Mucosa of descending colon (tissue), 3 donors: ENCODE measurements at regions not wholly inside any gene's neighbourhood (a gene's known extent, or its start where the extent isn't known, plus 50 kb on each side); places are given as distances from the start of the nearest gene placed in this dataset.

Source experiments
- ATAC-seq: fragments of 200-7000 bp; cut with Tn5 transposase; one replicate; pipeline ENCODE4 v1.9.1; 2020; ENCODE audit warnings: mild to moderate bottlenecking, moderate library complexity
- DNase-seq, 3 donors: peaks; one replicate each; pipeline ENCODE4 v3.0.0-alpha.2; 2020
- H3K36me3 ChIP-seq: fragments of 200-600 bp; one replicate; pipeline ENCODE4 v1.8.0; 2021; ENCODE audit warnings: low read depth, mild to moderate bottlenecking
- H3K4me1 ChIP-seq: fragments of 200-600 bp; one replicate; pipeline ENCODE4 v1.8.0; 2021; ENCODE audit warnings: low read depth, mild to moderate bottlenecking
- H3K4me3 ChIP-seq: fragments of 200-600 bp; one replicate; pipeline ENCODE4 v1.8.0; 2021; ENCODE audit warnings: mild to moderate bottlenecking
- H3K9me3 ChIP-seq: fragments of 200-600 bp; one replicate; pipeline ENCODE4 v1.8.0; 2021; ENCODE audit warnings: mild to moderate bottlenecking
- intact Hi-C, 2 donors: fragments of 100-400 bp; cut with DNase I in 1 of 2; cut with micrococcal nuclease in 1 of 2; formaldehyde crosslinking; loops; one replicate each; pipeline versions ENCODE4 v1.11.0 to v1.11.1; 2022; cut with DNase I, micrococcal nuclease
- TF ChIP-seq, protein P1 (sequence below): fragments of 200-600 bp; IDR thresholded peaks from one replicate; pipeline ENCODE4 v1.8.0; 2022; ENCODE audit warnings: antibody characterized with exemption, mild to moderate bottlenecking
- donor health status: DM: no; HTN: no; CAD: no; lungs with moderate emphysema.
- donor health status: DM: no; HTN: no; CAD: no.
- donor health status: DM: no; HTN: yes; CAD: no.

DNA sequence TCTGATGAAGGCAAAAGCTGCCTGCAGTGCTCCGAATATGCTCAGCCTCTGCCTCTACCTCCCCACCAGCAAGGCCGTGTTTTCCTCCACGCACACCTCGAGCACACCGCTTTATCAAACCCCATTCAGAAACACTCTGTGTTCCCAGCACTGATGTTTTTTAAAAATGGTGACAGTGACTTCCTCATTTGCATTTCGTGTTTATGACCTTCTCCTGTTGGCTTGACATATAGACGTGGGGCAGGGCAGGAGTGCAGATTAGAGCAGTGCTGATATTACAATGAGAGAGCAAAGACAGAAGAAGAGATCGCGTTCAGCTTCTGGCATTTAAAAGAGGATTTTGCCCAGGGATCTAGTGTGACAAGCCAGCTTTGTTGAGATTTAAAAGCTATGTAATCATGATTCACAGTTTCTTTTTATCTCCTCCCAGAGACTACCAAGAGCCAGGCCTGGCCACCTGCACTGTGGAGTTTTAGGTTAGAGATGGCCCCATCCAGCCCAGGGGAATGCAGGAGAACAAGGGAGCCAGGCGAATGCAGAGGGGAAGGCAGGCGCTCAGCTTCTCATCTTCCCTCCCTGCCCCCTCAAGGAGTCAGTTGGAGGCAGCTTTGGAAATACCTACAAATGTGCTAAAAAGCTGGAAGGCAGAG lies 61.5 kb upstream of the NEDD4L start:
- H3K4me1 ChIP-seq, result no peaks in the 10 kb centered on the region
- no peaks in the 10 kb centered on the region for H3K9me3 ChIP-seq
- H3K4me3 ChIP-seq, result no peak overlapping the region
- TF ChIP-seq, protein P1, sequence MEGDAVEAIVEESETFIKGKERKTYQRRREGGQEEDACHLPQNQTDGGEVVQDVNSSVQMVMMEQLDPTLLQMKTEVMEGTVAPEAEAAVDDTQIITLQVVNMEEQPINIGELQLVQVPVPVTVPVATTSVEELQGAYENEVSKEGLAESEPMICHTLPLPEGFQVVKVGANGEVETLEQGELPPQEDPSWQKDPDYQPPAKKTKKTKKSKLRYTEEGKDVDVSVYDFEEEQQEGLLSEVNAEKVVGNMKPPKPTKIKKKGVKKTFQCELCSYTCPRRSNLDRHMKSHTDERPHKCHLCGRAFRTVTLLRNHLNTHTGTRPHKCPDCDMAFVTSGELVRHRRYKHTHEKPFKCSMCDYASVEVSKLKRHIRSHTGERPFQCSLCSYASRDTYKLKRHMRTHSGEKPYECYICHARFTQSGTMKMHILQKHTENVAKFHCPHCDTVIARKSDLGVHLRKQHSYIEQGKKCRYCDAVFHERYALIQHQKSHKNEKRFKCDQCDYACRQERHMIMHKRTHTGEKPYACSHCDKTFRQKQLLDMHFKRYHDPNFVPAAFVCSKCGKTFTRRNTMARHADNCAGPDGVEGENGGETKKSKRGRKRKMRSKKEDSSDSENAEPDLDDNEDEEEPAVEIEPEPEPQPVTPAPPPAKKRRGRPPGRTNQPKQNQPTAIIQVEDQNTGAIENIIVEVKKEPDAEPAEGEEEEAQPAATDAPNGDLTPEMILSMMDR, result no peak
- H3K36me3 ChIP-seq, result no peaks in the 10 kb centered on the region
- DNase-seq, result no peak
- peak; percentile 54 for ATAC-seq
- intact Hi-C loops, result no loop called here

DNA sequence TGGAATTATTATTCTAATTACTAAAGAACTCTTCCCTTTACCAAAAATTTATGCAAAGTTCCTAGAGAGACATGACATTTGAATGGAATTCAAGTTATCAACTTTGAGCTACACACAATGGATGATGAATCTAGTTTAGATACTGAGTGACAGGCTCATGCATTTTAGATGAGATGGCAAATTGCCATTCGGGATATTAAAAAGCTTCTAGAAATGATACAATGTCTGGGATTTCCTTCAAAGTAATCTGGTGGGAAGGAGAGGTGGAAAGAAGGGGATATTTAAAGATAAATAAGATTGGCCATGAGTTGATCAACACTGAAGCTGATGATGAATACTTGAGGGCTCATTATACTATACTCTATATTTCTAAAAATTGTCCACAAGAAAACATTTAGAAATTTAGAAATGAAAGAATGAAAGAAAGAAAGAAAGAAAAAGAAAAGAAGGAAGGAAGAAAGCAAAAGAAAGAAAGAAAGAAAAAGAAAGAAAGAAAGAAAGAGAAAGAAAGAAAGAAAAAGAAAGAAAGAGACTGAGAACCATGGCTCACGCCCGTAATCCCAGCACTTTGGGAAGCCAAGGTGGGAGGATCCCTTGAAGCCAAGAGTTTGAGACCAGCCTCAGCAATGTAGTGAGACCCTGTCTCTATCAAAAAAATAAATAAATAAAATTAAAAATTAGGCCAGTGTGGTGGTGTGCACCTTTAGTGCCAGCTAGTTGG lies 62.6 kb upstream of the NEDD4L start:
- intact Hi-C loops, result no loop called here
- no peaks in the 10 kb centered on the region for H3K4me1 ChIP-seq
- no peak overlapping the region for H3K4me3 ChIP-seq
- no peak for ATAC-seq
- DNase-seq, result no peak
- H3K36me3 ChIP-seq, result no peaks in the 10 kb centered on the region
- TF ChIP-seq, protein P1, result no peak
- H3K9me3 ChIP-seq, result no peaks in the 10 kb centered on the region

DNA sequence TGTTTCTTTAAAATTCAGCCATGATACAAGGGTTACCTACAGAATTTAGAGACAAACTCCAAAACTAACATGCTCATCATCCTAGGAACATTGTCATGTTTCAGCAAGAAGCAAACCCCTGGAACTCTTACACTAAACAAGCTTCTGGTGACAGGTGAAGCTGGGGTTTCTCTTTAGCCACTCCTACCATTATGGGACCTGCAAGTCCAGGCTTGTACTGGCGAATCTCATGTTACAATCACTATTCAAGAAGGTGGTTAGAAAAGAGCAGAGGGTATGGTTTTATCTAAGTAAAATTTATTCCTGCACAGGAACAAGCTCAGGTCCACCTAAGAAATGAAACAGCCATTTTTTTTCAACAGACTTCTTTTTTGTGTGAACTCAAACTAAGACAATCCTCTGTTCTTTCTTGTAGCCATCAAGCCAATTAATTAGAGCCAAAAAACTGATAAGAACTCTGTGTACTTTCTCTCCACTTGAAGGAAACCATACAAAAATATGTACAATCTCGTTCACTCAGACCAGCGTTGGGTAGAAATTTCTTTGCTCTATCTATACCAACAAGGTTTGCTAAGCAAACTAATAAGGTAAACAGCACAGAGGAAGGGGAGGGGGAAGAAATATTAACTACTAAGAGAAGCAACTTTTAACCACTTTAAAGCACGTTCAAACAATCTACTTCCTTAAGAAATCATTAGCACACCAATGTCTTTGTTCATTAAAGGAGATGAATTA lies 63.3 kb upstream of the NEDD4L start:
- Histone ChIP-seq H3K9me3 (no peaks in the 10 kb centered on the region), H3K4me3 (no peak overlapping the region), H3K36me3 (no peaks in the 10 kb centered on the region), H3K4me1 (no peaks in the 10 kb centered on the region)
- intact Hi-C loops, result no loop called here
- ATAC-seq (no peak), DNase-seq (no peak)
- TF ChIP-seq, protein P1, result no peak

DNA sequence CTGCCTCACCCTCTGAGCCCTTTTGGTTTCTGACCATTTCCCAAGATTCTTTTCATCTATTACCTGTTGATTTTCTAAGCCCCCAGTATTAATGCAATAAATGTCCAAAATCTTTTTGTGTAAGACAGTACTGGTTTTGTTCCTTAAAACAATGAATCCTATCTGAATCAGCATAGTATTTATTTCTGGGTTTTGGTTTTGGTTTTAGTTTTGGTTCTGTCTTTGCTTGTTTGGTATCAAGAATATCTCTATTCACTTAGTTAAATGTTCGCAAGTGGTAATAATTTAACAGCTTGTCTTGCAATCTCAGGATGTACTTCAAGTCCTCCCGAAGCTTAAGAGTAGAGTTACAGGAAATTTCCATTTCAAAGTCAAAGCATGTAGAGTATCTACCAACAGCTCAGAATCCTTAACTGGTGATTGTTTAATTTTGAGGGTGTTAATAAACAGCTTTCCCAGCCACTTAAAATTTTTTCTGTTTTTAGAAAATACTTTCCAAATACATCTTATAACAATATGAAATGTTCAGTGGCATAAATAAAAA lies 67.7 kb upstream of the NEDD4L start:
- ATAC-seq, result peak; percentile 7
- DNase-seq, result no peak
- intact Hi-C loops, result no loop called here
- Histone ChIP-seq H3K9me3 (no peaks in the 10 kb centered on the region), H3K36me3 (no peaks in the 10 kb centered on the region), H3K4me1 (no peaks in the 10 kb centered on the region), H3K4me3 (no peak overlapping the region)
- TF ChIP-seq, protein P1, result no peak

DNA sequence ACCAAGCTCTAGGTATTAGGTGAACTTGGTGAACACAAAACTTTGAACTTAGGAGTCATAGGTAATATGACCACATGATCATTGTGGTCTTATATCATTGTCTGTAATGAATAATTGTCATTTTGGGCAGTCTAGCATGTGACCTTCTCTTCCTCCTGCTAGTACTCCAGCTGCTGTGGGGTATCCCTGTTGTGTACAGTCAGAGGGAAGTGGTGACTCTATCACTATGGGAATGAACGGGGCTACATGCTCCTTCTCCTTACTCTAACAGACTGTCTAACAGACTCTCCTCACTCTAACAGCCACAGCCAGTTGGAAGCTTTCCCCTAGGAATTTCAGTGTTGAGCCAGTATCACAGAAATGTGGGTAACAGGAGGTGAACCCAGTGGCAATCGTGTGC lies 68.2 kb upstream of the NEDD4L start:
- Histone ChIP-seq H3K4me1 (no peaks in the 10 kb centered on the region), H3K4me3 (no peak overlapping the region), H3K36me3 (no peaks in the 10 kb centered on the region), H3K9me3 (no peaks in the 10 kb centered on the region)
- DNase-seq (no peak), ATAC-seq (peak; percentile 37)
- intact Hi-C loops, result no loop called here
- TF ChIP-seq, protein P1, result no peak
